ENCODE measurements at regions not wholly inside any gene's neighbourhood (a gene's known extent, or its start where the extent isn't known, plus 50 kb on each side); places are given as distances from the start of the nearest gene placed in this dataset.

DNA sequence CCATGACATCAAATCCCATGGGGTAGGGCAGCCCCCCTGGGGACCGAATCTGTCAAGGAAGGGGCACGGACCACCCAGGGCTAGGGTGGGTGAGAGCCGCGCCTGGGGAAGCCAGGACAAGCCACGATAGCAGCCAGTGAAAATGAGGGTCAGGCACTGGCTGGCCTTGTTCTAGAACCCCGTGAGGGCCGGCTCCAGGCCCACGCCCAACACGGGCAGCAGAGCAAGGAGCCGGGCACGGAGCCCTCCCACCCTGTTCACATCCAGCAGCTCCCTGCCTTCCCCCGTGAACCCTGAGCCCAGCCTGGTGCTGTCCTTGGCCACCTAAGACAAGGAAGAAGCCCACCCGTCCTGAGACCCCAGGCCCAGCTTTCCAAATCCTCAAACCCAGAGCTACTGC lies 256.7 kb downstream of the PARN start:
- no peak for DNase-seq (ENCODE audit: low read depth, low spot score)
- H3K9me3 ChIP-seq (ENCODE audit: control insufficient read depth in 1 of 2, insufficient read depth in 1 of 2, low read depth in 1 of 2, low read length in 2 of 2), result no peaks in the 10 kb centered on the region
- no peak for ATAC-seq
- H3K4me3 ChIP-seq (replicated peaks in 1 of 2; ENCODE audit: low read depth in 1 of 2, low read length in 2 of 2), result no peak overlapping the region
- TF ChIP-seq CEBPB (IDR thresholded peaks at IDR 0.05; ENCODE audit: low read depth) (no peak), ZFX (IDR thresholded peaks at IDR 0.05) (no peak), JUND (IDR thresholded peaks at IDR 0.05) (no peak), YY1 (IDR thresholded peaks at IDR 0.05; ENCODE audit: extremely low read depth, insufficient replicate concordance, low read depth, low read length) (no peak), EZH2 (IDR thresholded peaks at IDR 0.05) (no peak), RAD21 (IDR thresholded peaks at IDR 0.05; ENCODE audit: low read depth) (no peak), ELF1 (IDR thresholded peaks at IDR 0.05; ENCODE audit: borderline replicate concordance, low read depth) (no peak), EGR1 (IDR thresholded peaks at IDR 0.05; ENCODE audit: low read depth) (no peak), POLR2A (IDR thresholded peaks at IDR 0.05; ENCODE audit: borderline replicate concordance, extremely low read depth, insufficient read depth, insufficient read length) (no peak), ZNF274 (IDR thresholded peaks at IDR 0.05; ENCODE audit: low read depth, low read length) (no peak), SIN3A (IDR thresholded peaks at IDR 0.05; ENCODE audit: low read depth) (no peak), EZH2phosphoT487 (IDR thresholded peaks at IDR 0.05; ENCODE audit: borderline replicate concordance) (no peak), SP1 (IDR thresholded peaks at IDR 0.05; ENCODE audit: low read depth) (no peak), POLR2AphosphoS5 (IDR thresholded peaks at IDR 0.05; ENCODE audit: low read depth, low read length) (no peak), SRF (IDR thresholded peaks at IDR 0.05; ENCODE audit: low read depth) (no peak)
- TF ChIP-seq, protein P1, sequence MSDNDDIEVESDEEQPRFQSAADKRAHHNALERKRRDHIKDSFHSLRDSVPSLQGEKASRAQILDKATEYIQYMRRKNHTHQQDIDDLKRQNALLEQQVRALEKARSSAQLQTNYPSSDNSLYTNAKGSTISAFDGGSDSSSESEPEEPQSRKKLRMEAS (IDR thresholded peaks at IDR 0.05), result no peak
- TF ChIP-seq, protein P2, sequence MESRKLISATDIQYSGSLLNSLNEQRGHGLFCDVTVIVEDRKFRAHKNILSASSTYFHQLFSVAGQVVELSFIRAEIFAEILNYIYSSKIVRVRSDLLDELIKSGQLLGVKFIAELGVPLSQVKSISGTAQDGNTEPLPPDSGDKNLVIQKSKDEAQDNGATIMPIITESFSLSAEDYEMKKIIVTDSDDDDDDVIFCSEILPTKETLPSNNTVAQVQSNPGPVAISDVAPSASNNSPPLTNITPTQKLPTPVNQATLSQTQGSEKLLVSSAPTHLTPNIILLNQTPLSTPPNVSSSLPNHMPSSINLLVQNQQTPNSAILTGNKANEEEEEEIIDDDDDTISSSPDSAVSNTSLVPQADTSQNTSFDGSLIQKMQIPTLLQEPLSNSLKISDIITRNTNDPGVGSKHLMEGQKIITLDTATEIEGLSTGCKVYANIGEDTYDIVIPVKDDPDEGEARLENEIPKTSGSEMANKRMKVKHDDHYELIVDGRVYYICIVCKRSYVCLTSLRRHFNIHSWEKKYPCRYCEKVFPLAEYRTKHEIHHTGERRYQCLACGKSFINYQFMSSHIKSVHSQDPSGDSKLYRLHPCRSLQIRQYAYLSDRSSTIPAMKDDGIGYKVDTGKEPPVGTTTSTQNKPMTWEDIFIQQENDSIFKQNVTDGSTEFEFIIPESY (IDR thresholded peaks at IDR 0.05; ENCODE audit: extremely low read depth, insufficient replicate concordance, low read length), result no peak
- TF ChIP-seq, protein P3, sequence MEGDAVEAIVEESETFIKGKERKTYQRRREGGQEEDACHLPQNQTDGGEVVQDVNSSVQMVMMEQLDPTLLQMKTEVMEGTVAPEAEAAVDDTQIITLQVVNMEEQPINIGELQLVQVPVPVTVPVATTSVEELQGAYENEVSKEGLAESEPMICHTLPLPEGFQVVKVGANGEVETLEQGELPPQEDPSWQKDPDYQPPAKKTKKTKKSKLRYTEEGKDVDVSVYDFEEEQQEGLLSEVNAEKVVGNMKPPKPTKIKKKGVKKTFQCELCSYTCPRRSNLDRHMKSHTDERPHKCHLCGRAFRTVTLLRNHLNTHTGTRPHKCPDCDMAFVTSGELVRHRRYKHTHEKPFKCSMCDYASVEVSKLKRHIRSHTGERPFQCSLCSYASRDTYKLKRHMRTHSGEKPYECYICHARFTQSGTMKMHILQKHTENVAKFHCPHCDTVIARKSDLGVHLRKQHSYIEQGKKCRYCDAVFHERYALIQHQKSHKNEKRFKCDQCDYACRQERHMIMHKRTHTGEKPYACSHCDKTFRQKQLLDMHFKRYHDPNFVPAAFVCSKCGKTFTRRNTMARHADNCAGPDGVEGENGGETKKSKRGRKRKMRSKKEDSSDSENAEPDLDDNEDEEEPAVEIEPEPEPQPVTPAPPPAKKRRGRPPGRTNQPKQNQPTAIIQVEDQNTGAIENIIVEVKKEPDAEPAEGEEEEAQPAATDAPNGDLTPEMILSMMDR (IDR thresholded peaks at IDR 0.05 in 2 of 3, conservative IDR thresholded peaks at IDR 0.05 in 1 of 3; ENCODE audit: borderline replicate concordance in 1 of 3, insufficient read depth in 1 of 3, low read depth in 2 of 3, low read length in 2 of 3), result no peak
- H3K9me2 ChIP-seq (ENCODE audit: insufficient read depth), result no peaks in the 10 kb centered on the region
- H2AFZ ChIP-seq (ENCODE audit: low read depth, low read length, poor library complexity, severe bottlenecking), result no peak overlapping the region
- H3K4me1 ChIP-seq (ENCODE audit: control insufficient read depth in 1 of 2, insufficient read depth in 2 of 2, low read length in 2 of 2), result peaks cover 12 to 44% of the 10 kb centered on the region in 2 experiments
- ChIA-PET POLR2A (no interaction called here), RAD21 (ENCODE audit: low non-redundant PET in 1 of 2, low total read pairs in 2 of 2, uncharacterized antibody in 2 of 2, unreplicated experiment in 2 of 2) (no interaction called here), CTCF (interaction anchor here (0.6 kb wide), 2 partner anchors 21 to 67 kb away, joined by 3 read pairs; no protein-coding TSS in a partner anchor)
- H3K36me3 ChIP-seq (ENCODE audit: control insufficient read depth in 1 of 2, insufficient read depth in 2 of 2, low read length in 2 of 2), result no peaks in the 10 kb centered on the region
- no peaks in the 10 kb centered on the region for H3K27me3 ChIP-seq (ENCODE audit: insufficient read depth, low read length)
- BruUV-seq (replicated peaks), result no TSS peak
- H3K4me2 ChIP-seq (ENCODE audit: low read length), result peak overlapping the region; percentile 59
- H3K9ac ChIP-seq (ENCODE audit: low read length), result no peak overlapping the region
- H3K79me2 ChIP-seq (ENCODE audit: insufficient read depth, low read length), result no peaks in the 10 kb centered on the region
- intact Hi-C loops (cut with micrococcal nuclease), result loop anchor here (5.0 kb wide), 1 partner anchor 154 kb away; no protein-coding TSS in a partner anchor
- H3K27ac ChIP-seq (ENCODE audit: low read depth, low read length), result no peak overlapping the region
- H4K20me1 ChIP-seq (ENCODE audit: insufficient read depth), result no peaks in the 10 kb centered on the region
